ENCODE measurements at regions not wholly inside any gene's neighbourhood (a gene's known extent, or its start where the extent isn't known, plus 50 kb on each side); places are given as distances from the start of the nearest gene placed in this dataset.

GRCh38 chr1:36613721-36614120 lies 131.0 kb upstream of the CSF3R start:
- TF ChIP-seq HDAC2 (IDR thresholded peaks at IDR 0.05; ENCODE audit: borderline replicate concordance in 1 of 2, low read depth in 2 of 2, low read length in 2 of 2), result no peak
- TF ChIP-seq BACH1 (IDR thresholded peaks at IDR 0.05; ENCODE audit: low read length), result no peak
- TF ChIP-seq USF2 (IDR thresholded peaks at IDR 0.05; ENCODE audit: low read length), result no peak
- no peak for TF ChIP-seq EZH2 (IDR thresholded peaks at IDR 0.05; ENCODE audit: low read depth, low read length, severe bottlenecking)
- TF ChIP-seq CTCF (IDR thresholded peaks at IDR 0.05; ENCODE audit: control extremely low read depth in 1 of 3, insufficient read depth in 1 of 3, low read depth in 1 of 3, low read length in 3 of 3), result no peak

Measured in H1 (cell line).